Ishikawa (cell line): ENCODE measurements at regions not wholly inside any gene's neighbourhood (a gene's known extent, or its start where the extent isn't known, plus 50 kb on each side); places are given as distances from the start of the nearest gene placed in this dataset.

Experiments used
- CEBPB ChIP-seq: IDR thresholded peaks from 2 replicates; pipeline ENCODE4 v1.6.1; 2012
- CREB1 ChIP-seq: IDR thresholded peaks from 2 replicates; pipeline ENCODE4 v1.6.1; 2012; ENCODE audit warnings: low read depth
- EGR1 ChIP-seq: IDR thresholded peaks from 2 replicates; pipeline ENCODE4 v1.6.1; 2012
- EP300 ChIP-seq: IDR thresholded peaks from 2 replicates; pipeline ENCODE4 v1.6.1; 2012; ENCODE audit warnings: borderline replicate concordance
- FOXM1 ChIP-seq: IDR thresholded peaks from 2 replicates; pipeline ENCODE4 v1.6.1; 2012; ENCODE audit warnings: low read depth, borderline replicate concordance
- NFIC ChIP-seq: IDR thresholded peaks from 2 replicates; pipeline ENCODE4 v1.6.1; 2012
- RAD21 ChIP-seq: IDR thresholded peaks from 2 replicates; pipeline ENCODE4 v1.6.1; 2012; ENCODE audit warnings: low read depth
- TAF1 ChIP-seq: IDR thresholded peaks from 2 replicates; pipeline ENCODE4 v1.6.1; 2012; ENCODE audit warnings: low read depth, mild to moderate bottlenecking
- TCF12 ChIP-seq: IDR thresholded peaks from 2 replicates; pipeline ENCODE4 v1.6.1; 2012; ENCODE audit warnings: low read depth
- TEAD4 ChIP-seq: IDR thresholded peaks from 2 replicates; pipeline ENCODE4 v1.6.1; 2012
- USF1 ChIP-seq: IDR thresholded peaks from 2 replicates; pipeline ENCODE4 v1.6.1; 2012
- YY1 ChIP-seq: IDR thresholded peaks from 2 replicates; pipeline ENCODE4 v1.6.1; 2012; ENCODE audit warnings: low read depth
- ZBTB7A ChIP-seq: IDR thresholded peaks from 2 replicates; pipeline ENCODE4 v1.6.1; 2012; ENCODE audit warnings: low read depth
- TF ChIP-seq, protein P1 (sequence below): IDR thresholded peaks from 2 replicates; pipeline ENCODE4 v1.6.1; 2012; ENCODE audit warnings: low read depth, mild to moderate bottlenecking
- TF ChIP-seq, protein P2 (sequence below): IDR thresholded peaks from 2 replicates; pipeline ENCODE4 v1.6.1; 2012

DNA sequence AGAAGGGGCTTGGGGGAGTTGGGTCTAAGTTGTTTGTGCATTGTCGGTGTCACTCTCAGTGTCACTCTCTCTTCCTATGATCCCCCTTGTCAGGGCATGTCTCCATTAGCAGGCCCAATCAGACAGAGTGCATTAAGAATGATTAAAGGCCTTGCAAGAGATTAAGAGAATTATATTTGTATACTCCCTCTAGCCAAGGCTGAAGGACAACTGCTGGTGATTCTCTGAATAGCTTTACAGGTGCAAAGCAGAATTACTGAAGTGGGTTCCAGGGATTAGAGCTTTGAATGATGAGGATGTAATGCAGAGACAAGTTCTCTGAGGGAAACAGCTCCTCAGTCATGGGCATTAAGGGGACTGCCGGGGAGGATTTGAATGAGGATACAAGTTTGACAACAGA lies 104.8 kb upstream of the LGALSL start:
- TF ChIP-seq, protein P1, sequence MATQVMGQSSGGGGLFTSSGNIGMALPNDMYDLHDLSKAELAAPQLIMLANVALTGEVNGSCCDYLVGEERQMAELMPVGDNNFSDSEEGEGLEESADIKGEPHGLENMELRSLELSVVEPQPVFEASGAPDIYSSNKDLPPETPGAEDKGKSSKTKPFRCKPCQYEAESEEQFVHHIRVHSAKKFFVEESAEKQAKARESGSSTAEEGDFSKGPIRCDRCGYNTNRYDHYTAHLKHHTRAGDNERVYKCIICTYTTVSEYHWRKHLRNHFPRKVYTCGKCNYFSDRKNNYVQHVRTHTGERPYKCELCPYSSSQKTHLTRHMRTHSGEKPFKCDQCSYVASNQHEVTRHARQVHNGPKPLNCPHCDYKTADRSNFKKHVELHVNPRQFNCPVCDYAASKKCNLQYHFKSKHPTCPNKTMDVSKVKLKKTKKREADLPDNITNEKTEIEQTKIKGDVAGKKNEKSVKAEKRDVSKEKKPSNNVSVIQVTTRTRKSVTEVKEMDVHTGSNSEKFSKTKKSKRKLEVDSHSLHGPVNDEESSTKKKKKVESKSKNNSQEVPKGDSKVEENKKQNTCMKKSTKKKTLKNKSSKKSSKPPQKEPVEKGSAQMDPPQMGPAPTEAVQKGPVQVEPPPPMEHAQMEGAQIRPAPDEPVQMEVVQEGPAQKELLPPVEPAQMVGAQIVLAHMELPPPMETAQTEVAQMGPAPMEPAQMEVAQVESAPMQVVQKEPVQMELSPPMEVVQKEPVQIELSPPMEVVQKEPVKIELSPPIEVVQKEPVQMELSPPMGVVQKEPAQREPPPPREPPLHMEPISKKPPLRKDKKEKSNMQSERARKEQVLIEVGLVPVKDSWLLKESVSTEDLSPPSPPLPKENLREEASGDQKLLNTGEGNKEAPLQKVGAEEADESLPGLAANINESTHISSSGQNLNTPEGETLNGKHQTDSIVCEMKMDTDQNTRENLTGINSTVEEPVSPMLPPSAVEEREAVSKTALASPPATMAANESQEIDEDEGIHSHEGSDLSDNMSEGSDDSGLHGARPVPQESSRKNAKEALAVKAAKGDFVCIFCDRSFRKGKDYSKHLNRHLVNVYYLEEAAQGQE, result no peak
- TF ChIP-seq EGR1, result no peak
- TF ChIP-seq, protein P2, sequence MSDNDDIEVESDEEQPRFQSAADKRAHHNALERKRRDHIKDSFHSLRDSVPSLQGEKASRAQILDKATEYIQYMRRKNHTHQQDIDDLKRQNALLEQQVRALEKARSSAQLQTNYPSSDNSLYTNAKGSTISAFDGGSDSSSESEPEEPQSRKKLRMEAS, result no peak
- no peak for TF ChIP-seq TAF1
- TF ChIP-seq EP300, result no peak
- no peak for TF ChIP-seq CEBPB
- no peak for TF ChIP-seq TEAD4
- no peak for TF ChIP-seq TCF12
- no peak for TF ChIP-seq CREB1
- TF ChIP-seq YY1, result no peak
- no peak for TF ChIP-seq FOXM1

DNA sequence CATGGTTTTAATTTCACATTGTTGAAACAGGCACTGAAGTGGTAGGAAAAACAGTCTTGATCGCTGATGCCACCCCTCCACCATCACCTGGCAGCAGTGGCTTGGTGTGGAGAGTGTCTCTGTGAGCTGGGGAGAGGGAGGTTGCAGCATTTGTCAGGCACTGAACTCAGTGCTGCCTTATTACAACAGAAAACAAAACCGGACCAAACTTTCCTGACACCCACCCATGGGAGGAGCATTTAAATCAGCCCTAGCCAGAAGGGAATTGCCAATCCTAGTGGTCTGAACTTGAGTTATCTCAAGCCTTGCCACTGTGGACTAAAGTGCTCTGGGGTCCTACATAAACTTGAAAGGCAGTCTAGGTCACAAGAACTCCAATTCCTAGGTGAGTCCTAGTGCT lies 103.0 kb upstream of the LGALSL start:
- TF ChIP-seq ZBTB7A (no peak), EGR1 (no peak), CREB1 (no peak), USF1 (no peak), CEBPB (no peak), TEAD4 (no peak), RAD21 (no peak), YY1 (no peak), TAF1 (no peak), EP300 (no peak)
- TF ChIP-seq, protein P1, result no peak
- TF ChIP-seq, protein P2, result no peak

- TF ChIP-seq TEAD4 (no peak), CREB1 (no peak), YY1 (no peak), EP300 (no peak), FOXM1 (no peak), TCF12 (no peak), ZBTB7A (no peak), CEBPB (no peak), EGR1 (no peak), USF1 (no peak), RAD21 (no peak), NFIC (no peak), TAF1 (no peak)
- TF ChIP-seq, protein P2, result no peak
- TF ChIP-seq, protein P1, result no peak
Measured at GRCh38 chr2:64352292-64352691, 101.7 kb upstream of the LGALSL start.

DNA sequence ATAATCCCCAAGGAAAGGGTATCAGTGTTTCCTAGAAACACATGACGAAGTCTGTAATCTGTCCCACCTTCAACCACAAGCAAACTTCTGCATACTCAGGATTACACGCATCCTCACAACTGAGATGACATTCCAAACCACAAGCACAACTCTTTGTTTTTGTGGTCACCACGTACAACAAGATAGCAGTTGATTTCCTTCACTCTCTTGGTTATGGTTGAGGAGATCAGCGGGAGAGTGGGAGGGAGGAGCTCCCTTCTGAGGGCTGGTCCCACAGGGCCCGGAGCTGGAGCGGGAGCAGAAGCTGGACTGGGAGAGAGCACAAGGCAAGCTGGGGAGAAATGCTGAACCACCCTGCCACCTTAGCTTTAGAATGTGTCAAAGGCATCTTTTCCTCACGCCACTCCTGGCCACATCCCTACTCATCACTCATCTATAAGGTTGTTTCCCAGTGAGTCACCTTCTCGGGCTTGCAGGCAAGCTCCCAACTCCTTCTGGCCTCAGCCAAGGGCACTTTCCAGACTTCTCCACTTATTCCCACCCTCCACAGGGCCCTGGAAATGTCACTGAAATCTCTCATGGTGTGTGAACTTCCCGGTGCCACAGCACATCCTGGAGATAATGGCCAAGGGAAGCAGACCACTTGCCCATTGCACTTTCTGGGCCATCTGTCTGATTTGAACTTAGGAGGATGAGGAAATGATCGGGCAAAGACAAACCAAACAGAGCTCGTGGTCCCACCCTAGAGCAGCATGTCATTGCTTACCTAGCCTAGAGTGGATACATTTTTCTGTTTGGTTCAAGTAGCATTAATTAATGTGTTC lies 98.9 kb upstream of the LGALSL start:
- TF ChIP-seq NFIC (no peak), FOXM1 (no peak), EGR1 (no peak), TCF12 (no peak), EP300 (no peak), TAF1 (no peak), ZBTB7A (no peak), CEBPB (no peak), TEAD4 (no peak), YY1 (no peak), USF1 (no peak), RAD21 (no peak), CREB1 (no peak)
- TF ChIP-seq, protein P1, result no peak
- TF ChIP-seq, protein P2, result no peak
